Osteoblast (primary cell): ENCODE measurements at regions not wholly inside any gene's neighbourhood (a gene's known extent, or its start where the extent isn't known, plus 50 kb on each side); places are given as distances from the start of the nearest gene placed in this dataset.
A peak's percentile ranks its signal among the peaks of the same experiment; 100 is the strongest.

ENCODE experiments used
- DNase-seq: peaks from one replicate; pipeline ENCODE4 v3.0.0; 2011; ENCODE audit warnings: low spot score, mixed read lengths; ENCODE audit not compliant: insufficient read length; ENCODE audit errors: missing footprints
- H2AFZ ChIP-seq: 2 replicates; pipeline ENCODE4 v1.6.0; 2011; ENCODE audit warnings: mild to moderate bottlenecking, low read length
- H3K27ac ChIP-seq: 2 replicates; pipeline ENCODE4 v1.5.1; 2011; ENCODE audit warnings: mild to moderate bottlenecking, low read depth, low read length, moderate library complexity
- H3K27me3 ChIP-seq: 2 replicates; pipeline ENCODE4 v1.6.0; 2012; ENCODE audit warnings: mild to moderate bottlenecking, control low read depth, inconsistent platforms, low read length, moderate library complexity; ENCODE audit not compliant: insufficient read depth
- H3K36me3 ChIP-seq: 2 replicates; pipeline ENCODE4 v1.5.1; 2011; ENCODE audit warnings: mild to moderate bottlenecking, low read length, control low read depth, moderate library complexity; ENCODE audit not compliant: insufficient read depth
- H3K4me1 ChIP-seq: 2 replicates; pipeline ENCODE4 v1.5.1; 2011; ENCODE audit warnings: mild to moderate bottlenecking, low read length, control low read depth, moderate library complexity; ENCODE audit not compliant: insufficient read depth
- H3K4me2 ChIP-seq: 2 replicates; pipeline ENCODE4 v1.6.0; 2011; ENCODE audit warnings: mild to moderate bottlenecking, low read length; ENCODE audit not compliant: insufficient read depth
- H3K4me3 ChIP-seq: fragments of 200-600 bp; sonication (generic); 3 replicates; pipeline ENCODE4 v1.5.1; 2012; ENCODE audit warnings: mild to moderate bottlenecking, low read length, inconsistent platforms; ENCODE audit not compliant: insufficient read depth
- H3K79me2 ChIP-seq: 2 replicates; pipeline ENCODE4 v1.6.0; 2012; ENCODE audit warnings: mild to moderate bottlenecking, low read length, control low read depth, inconsistent platforms; ENCODE audit not compliant: insufficient read depth
- H3K9me3 ChIP-seq: 2 replicates; pipeline ENCODE4 v1.5.1; 2011; ENCODE audit warnings: low read depth, low read length, control low read depth
- H4K20me1 ChIP-seq: 2 replicates; pipeline ENCODE4 v1.6.0; 2012; ENCODE audit warnings: mild to moderate bottlenecking, low read length, control low read depth; ENCODE audit not compliant: insufficient read depth
- CTCF ChIP-seq: IDR thresholded peaks from 2 replicates; pipeline ENCODE4 v1.5.1; 2011; ENCODE audit warnings: mild to moderate bottlenecking, low read depth, low read length, moderate library complexity; ENCODE audit errors: extremely low read depth

GRCh38 chr12:124458220-124458991 is 109.0 kb downstream of the NCOR2 start:
- Histone ChIP-seq H3K4me1 (peaks cover 27% of the 10 kb centered on the region), H3K79me2 (peaks cover 4% of the 10 kb centered on the region), H3K27me3 (no peaks in the 10 kb centered on the region), H3K36me3 (peaks cover 30% of the 10 kb centered on the region), H3K4me3 (no peak overlapping the region), H2AFZ (no peak overlapping the region), H3K27ac (peak overlapping the region; percentile 8), H4K20me1 (peaks cover 68% of the 10 kb centered on the region), H3K9me3 (no peaks in the 10 kb centered on the region), H3K4me2 (no peak overlapping the region)
- no peak for TF ChIP-seq CTCF
- DNase-seq = no peak

- peak; percentile 96 for DNase-seq
- Histone ChIP-seq H3K4me1 (peaks cover 35% of the 10 kb centered on the region), H3K27me3 (no peaks in the 10 kb centered on the region), H3K4me3 (no peak overlapping the region), H3K9me3 (no peaks in the 10 kb centered on the region), H2AFZ (no peak overlapping the region), H3K27ac (peak overlapping the region; percentile 8), H4K20me1 (peaks cover 76% of the 10 kb centered on the region), H3K4me2 (no peak overlapping the region), H3K79me2 (peaks cover 4% of the 10 kb centered on the region), H3K36me3 (peaks cover 30% of the 10 kb centered on the region)
- no peak for TF ChIP-seq CTCF
Measured at GRCh38 chr12:124457287-124458219, 109.9 kb downstream of the NCOR2 start.

GRCh38 chr12:124456652-124457152 is 110.7 kb downstream of the NCOR2 start:
- Histone ChIP-seq H3K4me2 (no peak overlapping the region), H3K27ac (no peak overlapping the region), H3K4me1 (peaks cover 35% of the 10 kb centered on the region), H4K20me1 (peaks cover 78% of the 10 kb centered on the region), H2AFZ (no peak overlapping the region), H3K4me3 (no peak overlapping the region), H3K27me3 (no peaks in the 10 kb centered on the region), H3K36me3 (peaks cover 29% of the 10 kb centered on the region), H3K9me3 (no peaks in the 10 kb centered on the region), H3K79me2 (peaks cover 1% of the 10 kb centered on the region)
- DNase-seq = no peak
- TF ChIP-seq CTCF = no peak

GRCh38 chr12:124456133-124456651 is 111.2 kb downstream of the NCOR2 start:
- no peaks in the 10 kb centered on the region for H3K9me3 ChIP-seq
- H4K20me1 ChIP-seq = peaks cover 77% of the 10 kb centered on the region
- no peak overlapping the region for H3K4me2 ChIP-seq
- H3K36me3 ChIP-seq = peaks cover 27% of the 10 kb centered on the region
- H3K4me3 ChIP-seq = no peak overlapping the region
- no peak overlapping the region for H3K27ac ChIP-seq
- H2AFZ ChIP-seq = no peak overlapping the region
- no peaks in the 10 kb centered on the region for H3K79me2 ChIP-seq
- no peaks in the 10 kb centered on the region for H3K27me3 ChIP-seq
- DNase-seq = no peak
- peaks cover 35% of the 10 kb centered on the region for H3K4me1 ChIP-seq
- no peak for TF ChIP-seq CTCF
